GM12873 (cell line): ENCODE measurements at regions not wholly inside any gene's neighbourhood (a gene's known extent, or its start where the extent isn't known, plus 50 kb on each side); places are given as distances from the start of the nearest gene placed in this dataset.

ENCODE experiments used
- CTCF ChIP-seq: IDR thresholded peaks from 2 replicates; pipeline ENCODE4 v1.5.1; 2012; ENCODE audit warnings: low read depth, mild to moderate bottlenecking, moderate library complexity, low read length, control low read depth; ENCODE audit not compliant: insufficient read depth; ENCODE audit errors: missing control alignments

- TF ChIP-seq CTCF, result no peak
Observed at GRCh38 chr10:106504536-106504935, 660.0 kb downstream of the SORCS1 start.

DNA sequence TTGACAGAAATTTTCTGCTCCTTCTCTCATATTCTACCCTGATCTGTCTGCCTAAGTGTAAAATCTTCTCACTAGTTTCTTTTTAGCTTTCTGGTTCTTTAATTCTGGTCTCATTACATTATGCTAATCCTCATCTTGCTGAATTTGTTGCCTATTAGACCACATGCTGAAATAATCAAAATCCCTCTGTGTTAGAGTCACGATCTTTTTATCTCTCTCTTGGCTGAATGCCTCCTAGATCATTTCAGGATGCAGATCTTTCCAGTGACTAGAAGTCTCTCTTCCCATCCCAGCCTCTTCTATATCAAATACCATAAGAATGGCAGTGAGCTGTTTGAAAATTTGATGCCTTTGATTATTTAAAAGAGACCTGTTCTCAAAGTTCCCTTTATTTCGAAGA, 661.9 kb downstream of the SORCS1 start:
- TF ChIP-seq CTCF, result no peak

- no peak for TF ChIP-seq CTCF
Observed at GRCh38 chr10:106500925-106501525, 663.5 kb downstream of the SORCS1 start.

- TF ChIP-seq CTCF, result no peak
Observed at GRCh38 chr10:106500041-106500924, 664.2 kb downstream of the SORCS1 start.

DNA sequence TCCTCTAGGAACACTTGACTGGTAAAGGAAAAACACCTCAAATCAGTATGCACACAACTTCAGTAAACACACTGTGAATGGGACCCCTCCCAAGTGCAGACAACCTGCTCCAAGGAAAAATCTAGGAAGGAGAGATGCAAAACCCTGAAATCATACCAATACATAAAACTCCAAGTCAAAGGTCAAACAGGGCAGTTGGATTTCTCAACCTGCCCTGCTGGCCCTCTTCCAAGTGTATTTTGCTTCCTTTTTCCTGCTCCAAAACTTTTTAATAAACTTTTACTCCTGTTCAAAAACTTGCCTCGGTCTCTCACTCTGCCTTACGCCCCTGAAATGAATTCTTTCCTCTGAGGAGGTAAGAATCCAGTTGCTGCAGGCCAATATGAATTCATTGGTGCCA, 665.1 kb downstream of the SORCS1 start:
- no peak for TF ChIP-seq CTCF

DNA sequence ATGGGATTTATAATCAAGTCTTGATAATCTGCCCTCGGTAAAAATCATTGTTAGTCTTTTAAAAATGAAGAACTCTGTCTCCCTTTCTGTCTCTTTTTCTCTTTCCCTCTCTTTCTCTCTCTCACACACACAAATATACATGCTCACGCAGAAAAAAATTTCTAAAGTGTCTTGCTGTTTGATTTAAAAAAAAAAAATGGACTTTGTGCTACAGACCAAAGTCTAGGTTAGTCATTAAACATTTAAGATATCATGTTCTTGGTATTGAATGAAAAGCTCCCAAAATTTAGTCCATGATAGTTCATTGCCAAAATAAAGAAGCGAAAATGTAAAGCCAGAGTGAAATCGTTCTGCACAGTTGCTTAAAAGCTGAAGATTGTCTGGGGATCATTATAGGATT, 665.8 kb downstream of the SORCS1 start:
- no peak for TF ChIP-seq CTCF

DNA sequence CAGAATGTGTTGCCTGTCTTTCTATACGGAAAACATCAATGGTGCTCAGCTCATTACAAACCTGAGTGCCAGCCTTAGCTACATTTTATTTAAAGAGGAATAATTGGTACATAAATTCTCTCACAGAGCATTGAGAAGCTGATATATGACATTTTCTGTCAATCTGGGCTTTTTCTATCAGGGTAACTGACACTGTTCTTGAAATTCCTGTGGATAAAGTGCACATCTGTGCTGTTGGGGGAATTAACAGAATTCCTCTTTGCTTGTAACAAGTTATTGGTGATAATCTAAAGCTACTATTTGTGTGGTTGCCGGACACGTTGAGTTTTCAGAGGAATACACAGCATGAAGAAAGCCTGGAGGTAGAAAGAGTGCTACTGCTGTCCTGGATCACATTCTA, 668.6 kb downstream of the SORCS1 start:
- no peak for TF ChIP-seq CTCF
